RWPE2 (cell line): ENCODE measurements at regions not wholly inside any gene's neighbourhood (a gene's known extent, or its start where the extent isn't known, plus 50 kb on each side); places are given as distances from the start of the nearest gene placed in this dataset.

ENCODE experiments used
- ATAC-seq: fragments of 200-7000 bp; cut with Tn5 transposase; 3 replicates; pipeline ENCODE4 v1.9.1; 2021; ENCODE audit warnings: low read depth
- DNase-seq: peaks from one replicate; pipeline ENCODE4 v3.0.0-alpha.2; 2020; ENCODE audit warnings: low spot score
- H3K27ac ChIP-seq: fragments of 450-650 bp; 2 replicates; pipeline ENCODE4 v1.5.1; 2017; ENCODE audit warnings: mild to moderate bottlenecking; ENCODE audit not compliant: poor library complexity, severe bottlenecking
- H3K27me3 ChIP-seq: fragments of 250-450 bp; sonication (Bioruptor Pico); 2 replicates; pipeline ENCODE4 v1.5.1; 2021; ENCODE audit warnings: mild to moderate bottlenecking, moderate library complexity; ENCODE audit not compliant: insufficient read depth, poor library complexity, severe bottlenecking
- H3K36me3 ChIP-seq: fragments of 250-450 bp; sonication (Bioruptor Pico); 2 replicates; pipeline ENCODE4 v1.5.1; 2020; ENCODE audit warnings: low read depth, mild to moderate bottlenecking, moderate library complexity
- H3K4me1 ChIP-seq: fragments of 250-450 bp; sonication (Bioruptor Pico); 2 replicates; pipeline ENCODE4 v1.5.1; 2021; ENCODE audit warnings: mild to moderate bottlenecking, moderate library complexity; ENCODE audit not compliant: insufficient read depth, poor library complexity, severe bottlenecking
- H3K4me3 ChIP-seq: fragments of 250-450 bp; sonication (Bioruptor Pico); 2 replicates; pipeline ENCODE4 v1.5.1; 2021; ENCODE audit warnings: mild to moderate bottlenecking, moderate library complexity; ENCODE audit not compliant: severe bottlenecking
- H3K9me3 ChIP-seq: fragments of 250-450 bp; sonication (Bioruptor Pico); 2 replicates; pipeline ENCODE4 v1.5.1; 2021; ENCODE audit warnings: mild to moderate bottlenecking, moderate library complexity; ENCODE audit not compliant: severe bottlenecking
- TF ChIP-seq, protein P1 (sequence below): fragments of 450-650 bp; IDR thresholded peaks from one replicate; pipeline ENCODE4 v1.5.1; 2017; ENCODE audit warnings: mild to moderate bottlenecking, moderate library complexity; ENCODE audit not compliant: poor library complexity, severe bottlenecking

GRCh38 chr13:60327511-60327910 is 69.5 kb upstream of the TDRD3 start:
- DNase-seq (no peak), ATAC-seq (no peak)
- Histone ChIP-seq H3K4me3 (no peak overlapping the region), H3K27ac (no peak overlapping the region), H3K9me3 (no peaks in the 10 kb centered on the region), H3K36me3 (no peaks in the 10 kb centered on the region), H3K4me1 (no peaks in the 10 kb centered on the region), H3K27me3 (no peaks in the 10 kb centered on the region)
- TF ChIP-seq, protein P1, sequence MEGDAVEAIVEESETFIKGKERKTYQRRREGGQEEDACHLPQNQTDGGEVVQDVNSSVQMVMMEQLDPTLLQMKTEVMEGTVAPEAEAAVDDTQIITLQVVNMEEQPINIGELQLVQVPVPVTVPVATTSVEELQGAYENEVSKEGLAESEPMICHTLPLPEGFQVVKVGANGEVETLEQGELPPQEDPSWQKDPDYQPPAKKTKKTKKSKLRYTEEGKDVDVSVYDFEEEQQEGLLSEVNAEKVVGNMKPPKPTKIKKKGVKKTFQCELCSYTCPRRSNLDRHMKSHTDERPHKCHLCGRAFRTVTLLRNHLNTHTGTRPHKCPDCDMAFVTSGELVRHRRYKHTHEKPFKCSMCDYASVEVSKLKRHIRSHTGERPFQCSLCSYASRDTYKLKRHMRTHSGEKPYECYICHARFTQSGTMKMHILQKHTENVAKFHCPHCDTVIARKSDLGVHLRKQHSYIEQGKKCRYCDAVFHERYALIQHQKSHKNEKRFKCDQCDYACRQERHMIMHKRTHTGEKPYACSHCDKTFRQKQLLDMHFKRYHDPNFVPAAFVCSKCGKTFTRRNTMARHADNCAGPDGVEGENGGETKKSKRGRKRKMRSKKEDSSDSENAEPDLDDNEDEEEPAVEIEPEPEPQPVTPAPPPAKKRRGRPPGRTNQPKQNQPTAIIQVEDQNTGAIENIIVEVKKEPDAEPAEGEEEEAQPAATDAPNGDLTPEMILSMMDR = no peak

DNA sequence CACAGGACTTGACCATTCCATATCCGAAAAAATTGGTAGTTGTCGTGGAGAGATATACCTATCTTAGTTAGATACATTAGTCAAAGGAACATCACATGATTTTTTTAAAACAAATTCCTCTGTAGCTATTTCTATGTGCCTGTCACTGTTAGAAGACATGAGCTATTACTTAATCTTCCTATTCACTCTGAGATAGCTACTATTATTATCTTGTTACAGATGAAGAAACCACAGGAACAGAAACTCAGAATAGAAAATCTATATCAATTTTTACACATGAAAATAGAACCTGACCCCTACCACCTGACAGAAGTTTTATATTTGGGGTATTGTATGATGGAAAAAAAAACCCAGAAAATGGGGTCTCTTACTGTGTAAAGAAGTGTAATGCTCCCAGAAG is 68.9 kb upstream of the TDRD3 start:
- H3K36me3 ChIP-seq = no peaks in the 10 kb centered on the region
- H3K27ac ChIP-seq = no peak overlapping the region
- H3K27me3 ChIP-seq = no peaks in the 10 kb centered on the region
- TF ChIP-seq, protein P1 = no peak
- H3K4me1 ChIP-seq = no peaks in the 10 kb centered on the region
- H3K4me3 ChIP-seq = no peak overlapping the region
- no peak for ATAC-seq
- DNase-seq = no peak
- H3K9me3 ChIP-seq = no peaks in the 10 kb centered on the region

DNA sequence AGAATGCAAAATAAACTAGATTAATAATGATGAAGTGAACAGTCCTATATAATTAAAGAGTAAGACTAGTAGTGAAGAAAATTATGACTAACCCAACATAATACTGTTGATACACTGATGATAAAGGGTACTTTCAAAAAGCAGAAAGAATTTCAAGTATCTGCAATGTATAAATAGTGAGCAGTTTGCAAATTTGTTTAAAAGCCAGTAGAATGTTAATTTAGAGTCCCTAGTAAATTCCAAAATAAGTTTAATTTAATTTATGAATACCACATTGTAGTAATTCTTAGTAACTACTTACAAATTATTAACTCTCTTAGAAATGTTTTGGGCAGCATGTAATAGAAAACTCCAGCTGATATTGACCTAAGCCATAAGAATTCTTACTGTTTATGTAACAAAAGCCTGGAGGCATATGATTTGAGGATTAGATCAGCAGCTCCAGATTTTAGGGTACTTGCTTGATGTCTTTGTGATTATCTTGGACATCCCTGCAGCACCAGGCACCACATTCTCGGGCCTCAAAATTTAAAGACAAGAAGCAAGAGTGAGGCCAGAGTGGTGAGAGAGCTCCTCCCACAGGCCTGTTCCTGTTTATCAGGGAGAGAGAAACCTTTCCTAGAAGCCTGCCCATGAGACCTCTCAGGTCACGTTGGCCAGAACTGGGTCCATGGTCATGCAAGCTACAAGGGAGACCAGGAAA is 67.6 kb upstream of the TDRD3 start:
- ATAC-seq = 0 out of 3 replicates have a peak, but pooled peaks have one; percentile 56
- Histone ChIP-seq H3K4me1 (no peaks in the 10 kb centered on the region), H3K4me3 (no peak overlapping the region), H3K27ac (no peak overlapping the region), H3K9me3 (no peaks in the 10 kb centered on the region), H3K36me3 (no peaks in the 10 kb centered on the region), H3K27me3 (no peaks in the 10 kb centered on the region)
- DNase-seq = no peak
- TF ChIP-seq, protein P1 = peak; percentile 42

DNA sequence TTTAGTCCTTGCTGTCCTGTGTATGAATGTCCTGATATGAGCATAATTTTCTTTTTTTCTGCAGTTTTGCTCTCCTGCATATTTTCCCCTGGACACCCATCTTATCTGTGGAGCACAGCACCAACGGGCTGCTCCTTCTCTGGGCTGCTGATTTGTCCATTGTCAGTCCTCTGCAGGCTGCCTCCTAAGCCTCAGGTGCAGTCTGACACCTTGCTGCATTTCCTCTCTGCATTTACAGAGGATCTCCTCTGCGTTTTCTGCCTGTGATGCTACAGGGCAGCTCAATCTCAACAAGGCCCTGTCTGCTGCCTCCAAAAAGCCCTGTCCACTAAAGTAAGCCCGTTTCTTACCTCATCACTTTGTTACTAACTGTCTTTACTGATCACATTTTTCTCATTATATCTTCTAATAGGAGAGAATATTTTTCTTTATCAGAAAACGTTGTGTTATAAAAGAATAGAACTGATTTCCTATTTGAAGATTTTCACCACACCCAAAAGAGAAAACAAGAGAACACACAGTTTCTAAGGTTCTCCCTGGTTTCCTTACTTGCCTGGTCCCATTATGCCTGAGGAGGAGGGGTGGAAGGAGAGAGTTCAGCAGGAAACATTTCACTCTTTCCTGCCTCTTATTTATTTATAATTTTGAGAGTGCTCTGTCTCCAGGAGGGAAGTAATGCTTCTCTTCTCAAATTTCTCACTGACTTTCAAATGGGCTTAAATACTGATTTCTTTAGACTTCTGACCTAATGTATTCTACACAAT is 65.6 kb upstream of the TDRD3 start:
- Histone ChIP-seq H3K4me3 (no peak overlapping the region), H3K27me3 (no peaks in the 10 kb centered on the region), H3K36me3 (no peaks in the 10 kb centered on the region), H3K27ac (no peak overlapping the region), H3K9me3 (no peaks in the 10 kb centered on the region), H3K4me1 (no peaks in the 10 kb centered on the region)
- no peak for DNase-seq
- ATAC-seq = no peak
- TF ChIP-seq, protein P1 = no peak

- Histone ChIP-seq H3K9me3 (no peaks in the 10 kb centered on the region), H3K27me3 (no peaks in the 10 kb centered on the region), H3K27ac (no peak overlapping the region), H3K4me3 (no peak overlapping the region), H3K36me3 (no peaks in the 10 kb centered on the region), H3K4me1 (no peaks in the 10 kb centered on the region)
- no peak for DNase-seq
- ATAC-seq = no peak
- TF ChIP-seq, protein P1 = no peak
These were observed 64.3 kb upstream of the TDRD3 start for GRCh38 chr13:60332682-60333081.
